Body of pancreas (tissue), 4 donors: ENCODE measurements at regions not wholly inside any gene's neighbourhood (a gene's known extent, or its start where the extent isn't known, plus 50 kb on each side); places are given as distances from the start of the nearest gene placed in this dataset.

Experiments
- CTCF ChIP-seq, 7 experiments: fragments of 450-650 bp in 4 of 7; fragments of 200-600 bp in 3 of 7; sonication (generic) in 3 of 7; IDR thresholded peaks; one replicate each; pipeline ENCODE4 v1.5.1; 2016 to 2019; ENCODE audit warnings: antibody characterized with exemption in 7 of 7
- POLR2A ChIP-seq, 3 donors: fragments of 450-650 bp; IDR thresholded peaks; one replicate each; pipeline ENCODE4 v1.6.1; 2016; ENCODE audit warnings: antibody characterized with exemption in 3 of 3, mild to moderate bottlenecking in 2 of 3

GRCh38 chr15:31160297-31160696 is 58.8 kb upstream of the TRPM1 start:
- TF ChIP-seq CTCF (IDR thresholded peaks at IDR 0.05) (no peak), POLR2A (IDR thresholded peaks at IDR 0.05) (no peak)
